Neutrophil (primary cell): ENCODE measurements at regions not wholly inside any gene's neighbourhood (a gene's known extent, or its start where the extent isn't known, plus 50 kb on each side); places are given as distances from the start of the nearest gene placed in this dataset.

ENCODE experiments used
- H3K27ac ChIP-seq: fragments of 200-600 bp; sonication (generic); 2 replicates; pipeline ENCODE4 v1.5.1; 2016; ENCODE audit warnings: mild to moderate bottlenecking, moderate library complexity
- H3K27me3 ChIP-seq: fragments of 200-600 bp; sonication (generic); 2 replicates; pipeline ENCODE4 v1.6.0; 2016; ENCODE audit warnings: mild to moderate bottlenecking
- H3K36me3 ChIP-seq: fragments of 200-600 bp; sonication (generic); 2 replicates; pipeline ENCODE4 v1.5.1; 2017
- H3K4me1 ChIP-seq, 2 experiments: fragments of 200-600 bp in 1 of 2; sonication (generic) in 1 of 2; 1 replicate in 1 of 2; 2 replicates in 1 of 2; pipeline versions ENCODE4 v1.5.1 to v1.6.1; 2013 to 2016; ENCODE audit warnings: low read depth in 1 of 2, low read length in 1 of 2, mild to moderate bottlenecking in 1 of 2, moderate library complexity in 1 of 2; ENCODE audit not compliant: control insufficient read depth in 1 of 2, insufficient read depth in 1 of 2
- H3K4me3 ChIP-seq, 2 experiments: fragments of 200-600 bp in 1 of 2; sonication (generic) in 1 of 2; 1 replicate in 1 of 2; 2 replicates in 1 of 2; pipeline ENCODE4 v1.5.1; 2013 to 2016; ENCODE audit warnings: low read depth in 1 of 2, low read length in 1 of 2, mild to moderate bottlenecking in 1 of 2, moderate library complexity in 1 of 2
- H3K9me3 ChIP-seq: fragments of 200-600 bp; sonication (generic); 2 replicates; pipeline ENCODE4 v1.5.1; 2016
- TF ChIP-seq, protein P1 (sequence below): fragments of 200-600 bp; sonication (generic); IDR thresholded peaks from 2 replicates; pipeline ENCODE4 v1.5.1; 2016; ENCODE audit warnings: antibody characterized with exemption

DNA sequence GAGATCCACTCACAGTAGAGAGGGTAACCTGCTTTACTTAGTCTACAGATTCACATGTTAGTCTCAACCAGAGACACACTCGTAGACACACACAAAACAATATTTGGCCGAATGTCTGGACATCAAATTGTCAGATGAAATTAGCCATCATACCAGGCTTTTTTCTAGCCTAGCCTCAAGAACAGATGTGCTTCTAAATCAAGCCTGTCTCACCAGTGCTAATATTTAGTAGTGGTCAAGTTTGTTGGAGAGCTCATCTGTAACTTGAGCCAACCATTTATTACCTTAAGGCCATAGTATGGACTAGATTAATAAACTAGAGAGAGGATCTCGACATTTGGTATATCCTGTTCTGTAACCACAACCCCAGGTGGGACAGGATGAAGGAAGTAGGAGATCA lies 1118.8 kb upstream of the MAP3K7 start:
- no peak overlapping the region for H3K4me3 ChIP-seq
- no peak overlapping the region for H3K27ac ChIP-seq
- no peaks in the 10 kb centered on the region for H3K4me1 ChIP-seq
- TF ChIP-seq, protein P1, sequence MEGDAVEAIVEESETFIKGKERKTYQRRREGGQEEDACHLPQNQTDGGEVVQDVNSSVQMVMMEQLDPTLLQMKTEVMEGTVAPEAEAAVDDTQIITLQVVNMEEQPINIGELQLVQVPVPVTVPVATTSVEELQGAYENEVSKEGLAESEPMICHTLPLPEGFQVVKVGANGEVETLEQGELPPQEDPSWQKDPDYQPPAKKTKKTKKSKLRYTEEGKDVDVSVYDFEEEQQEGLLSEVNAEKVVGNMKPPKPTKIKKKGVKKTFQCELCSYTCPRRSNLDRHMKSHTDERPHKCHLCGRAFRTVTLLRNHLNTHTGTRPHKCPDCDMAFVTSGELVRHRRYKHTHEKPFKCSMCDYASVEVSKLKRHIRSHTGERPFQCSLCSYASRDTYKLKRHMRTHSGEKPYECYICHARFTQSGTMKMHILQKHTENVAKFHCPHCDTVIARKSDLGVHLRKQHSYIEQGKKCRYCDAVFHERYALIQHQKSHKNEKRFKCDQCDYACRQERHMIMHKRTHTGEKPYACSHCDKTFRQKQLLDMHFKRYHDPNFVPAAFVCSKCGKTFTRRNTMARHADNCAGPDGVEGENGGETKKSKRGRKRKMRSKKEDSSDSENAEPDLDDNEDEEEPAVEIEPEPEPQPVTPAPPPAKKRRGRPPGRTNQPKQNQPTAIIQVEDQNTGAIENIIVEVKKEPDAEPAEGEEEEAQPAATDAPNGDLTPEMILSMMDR, result no peak
- no peaks in the 10 kb centered on the region for H3K36me3 ChIP-seq
- no peaks in the 10 kb centered on the region for H3K27me3 ChIP-seq
- no peaks in the 10 kb centered on the region for H3K9me3 ChIP-seq

DNA sequence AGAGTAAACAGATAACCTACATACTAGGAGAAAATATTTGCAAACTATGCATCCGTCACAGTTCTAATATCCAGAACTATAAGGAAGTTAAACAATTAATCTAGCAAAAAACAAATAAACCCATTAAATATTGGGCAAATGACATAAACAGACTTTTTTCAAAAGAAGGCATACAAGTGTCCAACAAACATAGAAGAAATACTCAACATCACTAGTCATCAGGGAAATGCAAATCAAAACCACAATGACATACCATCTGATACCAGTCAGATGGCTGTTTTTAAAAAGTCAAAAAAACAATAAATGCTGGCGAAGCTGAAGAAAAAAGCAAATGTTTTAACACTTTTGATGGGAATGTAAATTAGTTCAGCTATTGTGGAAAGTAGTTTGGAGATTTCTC lies 1117.7 kb upstream of the MAP3K7 start:
- Histone ChIP-seq H3K27me3 (no peaks in the 10 kb centered on the region), H3K27ac (no peak overlapping the region), H3K4me1 (no peaks in the 10 kb centered on the region), H3K9me3 (no peaks in the 10 kb centered on the region), H3K4me3 (no peak overlapping the region), H3K36me3 (no peaks in the 10 kb centered on the region)
- TF ChIP-seq, protein P1, result no peak

DNA sequence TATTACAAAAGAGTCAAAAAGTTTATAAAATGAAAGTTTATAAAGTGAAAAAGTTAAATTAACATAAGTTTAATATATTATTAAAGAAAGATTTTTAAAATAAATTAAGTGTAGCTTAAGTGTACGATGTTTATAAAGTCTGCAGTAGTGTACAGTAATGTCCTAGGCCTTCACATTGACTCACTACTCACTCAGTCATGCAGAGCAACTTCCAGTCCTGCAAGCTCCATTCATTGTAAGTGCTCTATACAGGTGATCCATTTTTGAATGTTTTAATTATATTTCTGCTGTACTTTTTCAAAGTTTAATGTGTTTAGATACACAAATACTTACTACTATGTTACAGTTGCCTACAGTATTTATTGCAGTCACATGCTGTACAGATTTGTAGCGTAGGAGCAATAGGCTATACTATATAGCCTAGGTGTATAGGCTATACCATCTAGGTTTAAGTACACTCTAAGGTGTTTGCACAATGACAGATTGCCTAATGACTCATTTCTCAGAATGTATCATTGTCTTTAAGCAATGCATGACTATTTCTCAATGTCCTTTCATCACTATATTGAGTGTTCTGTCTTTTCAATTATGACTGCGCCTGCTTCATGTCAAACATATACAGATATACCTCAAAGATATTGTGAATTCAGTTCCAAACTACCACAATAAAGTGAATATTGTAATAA lies 1110.3 kb upstream of the MAP3K7 start:
- TF ChIP-seq, protein P1, result no peak
- Histone ChIP-seq H3K27me3 (no peaks in the 10 kb centered on the region), H3K4me3 (no peak overlapping the region), H3K27ac (no peak overlapping the region), H3K36me3 (no peaks in the 10 kb centered on the region), H3K9me3 (no peaks in the 10 kb centered on the region), H3K4me1 (no peaks in the 10 kb centered on the region)

DNA sequence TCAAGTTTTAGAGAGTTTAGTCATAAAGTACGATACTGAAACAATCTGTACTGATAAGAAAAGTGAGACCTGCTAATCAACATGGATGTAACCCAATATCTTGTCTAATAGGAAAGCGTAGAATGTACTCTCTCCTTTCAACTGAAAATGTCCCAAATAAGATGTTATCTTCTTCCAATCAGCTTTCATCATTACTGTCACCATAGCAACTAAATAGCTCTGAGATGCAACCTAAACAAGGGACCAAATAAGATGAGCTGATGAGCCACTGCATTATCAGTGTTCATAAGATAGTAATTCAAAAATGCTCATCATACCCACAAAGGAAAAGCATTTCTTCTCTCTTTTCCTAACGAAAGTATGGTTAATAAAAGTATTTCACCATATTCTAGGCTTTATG lies 1108.3 kb upstream of the MAP3K7 start:
- Histone ChIP-seq H3K4me3 (no peak overlapping the region), H3K4me1 (no peaks in the 10 kb centered on the region), H3K36me3 (no peaks in the 10 kb centered on the region), H3K27me3 (no peaks in the 10 kb centered on the region), H3K27ac (no peak overlapping the region), H3K9me3 (no peaks in the 10 kb centered on the region)
- TF ChIP-seq, protein P1, result no peak

DNA sequence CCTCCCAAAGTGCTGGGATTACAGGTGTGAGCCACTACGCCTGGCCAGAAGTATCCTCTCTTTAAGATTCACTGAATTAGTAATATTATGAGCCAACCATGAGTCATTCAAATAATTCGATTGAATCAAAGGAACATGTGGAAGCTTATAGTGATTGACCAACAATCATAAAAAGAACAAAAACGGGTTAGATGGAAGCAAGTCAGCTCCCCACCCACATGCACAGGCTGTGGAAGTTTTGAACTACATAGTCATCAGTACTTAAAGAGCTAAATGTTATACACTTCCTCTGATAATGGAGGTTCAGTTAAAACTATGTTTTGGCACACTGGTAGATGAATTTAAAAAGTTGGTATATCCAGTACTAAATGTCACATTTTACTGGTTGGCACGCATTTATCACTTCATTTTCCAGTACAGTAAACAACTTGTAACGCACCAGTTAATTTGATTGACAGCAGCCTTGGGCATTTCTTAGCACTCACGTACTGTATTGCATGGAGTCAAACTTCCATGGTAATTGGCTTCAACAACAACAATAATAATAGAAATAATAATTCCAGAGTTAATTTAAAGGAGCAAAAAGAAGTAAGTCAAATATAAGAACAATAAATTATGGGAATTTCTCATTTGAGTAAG lies 1107.3 kb upstream of the MAP3K7 start:
- Histone ChIP-seq H3K4me1 (no peaks in the 10 kb centered on the region), H3K27me3 (no peaks in the 10 kb centered on the region), H3K27ac (no peak overlapping the region), H3K4me3 (no peak overlapping the region), H3K9me3 (no peaks in the 10 kb centered on the region), H3K36me3 (no peaks in the 10 kb centered on the region)
- TF ChIP-seq, protein P1, result no peak
